HFF-Myc (cell line): ENCODE measurements at regions not wholly inside any gene's neighbourhood (a gene's known extent, or its start where the extent isn't known, plus 50 kb on each side); places are given as distances from the start of the nearest gene placed in this dataset.
A peak's percentile ranks its signal among the peaks of the same experiment; 100 is the strongest.
"Not testable (repeated sequence)": the region's sequence is repeated elsewhere in the genome, so short reads cannot be mapped to it uniquely, and the experiment has no call there.

Experiments
- DNase-seq: peaks from one replicate; pipeline ENCODE4 v3.0.0-alpha.2; 2011; ENCODE audit warnings: low read depth; ENCODE audit errors: extremely low read depth
- H3K4me3 ChIP-seq: replicated peaks from 2 replicates; pipeline ENCODE4 v1.5.1; 2011; ENCODE audit warnings: low read depth, mild to moderate bottlenecking, control low read depth, low read length
- CTCF ChIP-seq: IDR thresholded peaks from 2 replicates; pipeline ENCODE4 v1.5.1; 2012; ENCODE audit warnings: mild to moderate bottlenecking, low read depth, low read length, control low read depth; ENCODE audit errors: missing control alignments

GRCh38 chr12:88904705-88905104 lies 324.4 kb upstream of the KITLG start:
- TF ChIP-seq CTCF = no peak
- no peak overlapping the region for H3K4me3 ChIP-seq

GRCh38 chr12:88903333-88903732 lies 323.1 kb upstream of the KITLG start:
- TF ChIP-seq CTCF = no peak
- DNase-seq = no peak
- H3K4me3 ChIP-seq = no peak overlapping the region

More at GRCh38 chr12:88904705-88905104, 324.4 kb upstream of the KITLG start:
- no peak for DNase-seq

GRCh38 chr12:88897723-88898122 lies 317.5 kb upstream of the KITLG start:
- H3K4me3 ChIP-seq = no peak overlapping the region
- TF ChIP-seq CTCF = no peak
- no peak for DNase-seq

GRCh38 chr12:88896958-88897357 lies 316.7 kb upstream of the KITLG start:
- H3K4me3 ChIP-seq = no peak overlapping the region
- TF ChIP-seq CTCF = no peak
- no peak for DNase-seq

GRCh38 chr12:88895634-88896033 lies 315.4 kb upstream of the KITLG start:
- no peak overlapping the region for H3K4me3 ChIP-seq
- peak; percentile 26 for DNase-seq
- TF ChIP-seq CTCF = no peak

- no peak for DNase-seq
- H3K4me3 ChIP-seq = no peak overlapping the region
- TF ChIP-seq CTCF = no peak
These were observed 313.5 kb upstream of the KITLG start for GRCh38 chr12:88893801-88894200.

GRCh38 chr12:88891434-88891833 lies 311.2 kb upstream of the KITLG start:
- not testable (repeated sequence) for DNase-seq, H3K4me3 ChIP-seq
